Endothelial cell of umbilical vein (primary cell): ENCODE measurements at regions not wholly inside any gene's neighbourhood (a gene's known extent, or its start where the extent isn't known, plus 50 kb on each side); places are given as distances from the start of the nearest gene placed in this dataset.

Experiments
- BruUV-seq: library from RNA; stranded (reverse); fragments of 400-500 nt; replicated peaks from 2 replicates; lab custom pipeline; 2021; lab: Mats Ljungman, UMichigan
- CTCF ChIA-PET: fragments of 300-600, 350-600 bp; sonication (Branson Sonifier 250); formaldehyde crosslinking; loops from one replicate; lab custom pipeline; 2021; ENCODE audit warnings: antibody characterized with exemption, inconsistent platforms; lab: Charles Lee
- POLR2A ChIA-PET: fragments of 300-600, 350-600 bp; sonication (Branson Sonifier 250); formaldehyde crosslinking; loops from one replicate; lab custom pipeline; 2021; ENCODE audit warnings: antibody characterized with exemption, inconsistent platforms; lab: Charles Lee
- DNase-seq: peaks from one replicate; pipeline ENCODE4 v3.0.0-alpha.2; 2011; ENCODE audit warnings: low read depth, low spot score
- FAIRE-seq: peaks from 2 replicates; lab custom pipeline; 2011; peaks lifted over from hg19 to GRCh38; lab: Jason Lieb, UNC
- H2AFZ ChIP-seq: 2 replicates; pipeline ENCODE4 v1.6.0; 2012; ENCODE audit warnings: low read depth, low read length, control low read depth, inconsistent platforms
- H3K27ac ChIP-seq: 2 replicates; pipeline ENCODE4 v1.5.1; 2011; ENCODE audit warnings: low read depth, mild to moderate bottlenecking, control low read depth, low read length, moderate library complexity; ENCODE audit not compliant: insufficient read depth
- H3K27me3 ChIP-seq, 2 experiments: 2 replicates each; pipeline versions ENCODE4 v1.6.0 to v1.6.1; 2011; ENCODE audit warnings: low read length in 2 of 2, mixed read lengths in 1 of 2; ENCODE audit not compliant: control insufficient read depth in 2 of 2, insufficient read depth in 2 of 2
- H3K36me3 ChIP-seq, 2 experiments: 2 replicates in 1 of 2; 3 replicates in 1 of 2; pipeline ENCODE4 v1.5.1; 2011; ENCODE audit warnings: low read length in 2 of 2, mild to moderate bottlenecking in 1 of 2, moderate library complexity in 1 of 2; ENCODE audit not compliant: control insufficient read depth in 2 of 2, insufficient read depth in 2 of 2; ENCODE audit errors: extremely low read depth in 1 of 2
- H3K4me1 ChIP-seq: 3 replicates; pipeline ENCODE4 v1.5.1; 2011; ENCODE audit warnings: mild to moderate bottlenecking, low read length; ENCODE audit not compliant: control insufficient read depth, insufficient read depth; ENCODE audit errors: extremely low read depth
- H3K4me2 ChIP-seq: 2 replicates; pipeline ENCODE4 v1.6.1; 2011; ENCODE audit warnings: low read length, control low read depth, mixed read lengths; ENCODE audit not compliant: insufficient read depth
- H3K4me3 ChIP-seq, 3 experiments: fragments of 200-600 bp in 1 of 3; sonication (generic), shearing (Covaris generic) in 1 of 3; replicated peaks in 1 of 3; 2 replicates each; pipeline ENCODE4 v1.5.1; 2011 to 2016; ENCODE audit warnings: control low read depth in 3 of 3, low read length in 3 of 3, mild to moderate bottlenecking in 2 of 3, inconsistent platforms in 1 of 3, low read depth in 1 of 3, moderate library complexity in 1 of 3; ENCODE audit not compliant: insufficient read depth in 1 of 3
- H3K79me2 ChIP-seq: 2 replicates; pipeline ENCODE4 v1.6.0; 2012; ENCODE audit warnings: low read length, inconsistent platforms; ENCODE audit not compliant: control insufficient read depth, insufficient read depth
- H3K9ac ChIP-seq: replicated peaks from 2 replicates; pipeline ENCODE3; 2011; ENCODE audit warnings: low read length, control low read depth; ENCODE audit not compliant: insufficient read depth; ENCODE audit errors: extremely low read depth
- H3K9me1 ChIP-seq: replicated peaks from 3 replicates; pipeline ENCODE4 v1.6.0; 2011; ENCODE audit warnings: mild to moderate bottlenecking, low read length; ENCODE audit not compliant: control insufficient read depth, insufficient read depth; ENCODE audit errors: extremely low read depth
- H3K9me3 ChIP-seq: replicated peaks from 2 replicates; pipeline ENCODE4 v1.5.1; 2012; ENCODE audit warnings: low read length, inconsistent platforms; ENCODE audit not compliant: control insufficient read depth, insufficient read depth
- H4K20me1 ChIP-seq: replicated peaks from 2 replicates; pipeline ENCODE3; 2011; ENCODE audit warnings: mild to moderate bottlenecking, low read length; ENCODE audit not compliant: control insufficient read depth, insufficient read depth; ENCODE audit errors: extremely low read depth
- EZH2 ChIP-seq: IDR thresholded peaks from 2 replicates; pipeline ENCODE4 v1.6.1; 2012; ENCODE audit warnings: borderline replicate concordance, low read depth, mild to moderate bottlenecking, moderate library complexity, low read length, inconsistent platforms; ENCODE audit not compliant: severe bottlenecking
- FOS ChIP-seq: IDR thresholded peaks from 2 replicates; pipeline ENCODE4 v1.6.1; 2011; ENCODE audit warnings: mild to moderate bottlenecking, low read length, moderate library complexity, borderline replicate concordance; ENCODE audit not compliant: insufficient read depth
- GATA2 ChIP-seq: IDR thresholded peaks from 2 replicates; pipeline ENCODE4 v1.7.0; 2011; ENCODE audit warnings: low read depth, mild to moderate bottlenecking, moderate library complexity, mixed read lengths, low read length; ENCODE audit not compliant: insufficient read length, insufficient read depth
- JUN ChIP-seq: IDR thresholded peaks from 2 replicates; pipeline ENCODE4 v1.6.1; 2011; ENCODE audit warnings: borderline replicate concordance, low read depth; ENCODE audit not compliant: insufficient read length, insufficient read depth
- MAX ChIP-seq: IDR thresholded peaks from 2 replicates; pipeline ENCODE4 v1.6.1; 2011; ENCODE audit not compliant: insufficient read depth, insufficient read length
- MYC ChIP-seq: IDR thresholded peaks from one replicate; pipeline ENCODE4 v1.6.1; 2011; ENCODE audit warnings: mild to moderate bottlenecking, low read depth, low read length
- POLR2A ChIP-seq: IDR thresholded peaks from 2 replicates; pipeline ENCODE4 v1.6.1; 2012; ENCODE audit warnings: low read depth, mild to moderate bottlenecking, control low read depth, low read length
- POLR2AphosphoS5 ChIP-seq: IDR thresholded peaks from 2 replicates; pipeline ENCODE4 v1.6.1; 2012; ENCODE audit warnings: low read depth, mild to moderate bottlenecking, control low read depth, low read length, moderate library complexity; ENCODE audit not compliant: insufficient read depth
- dilution Hi-C: fragments of 300-500 bp; cut with MboI; formaldehyde crosslinking; loops from one replicate; pipeline ENCODE4 v1.15.0; 2019; ENCODE audit warnings: low sequenced_read_pairs; ENCODE audit not compliant: extremely low pct_ligation_motif_present
- intact Hi-C: fragments of 100-400 bp; cut with micrococcal nuclease; formaldehyde crosslinking; loops from one replicate; pipeline ENCODE4 v1.10.0; 2022
- TF ChIP-seq, protein P1 (sequence below), 2 donors: IDR thresholded peaks; 1 replicate in 1 of 2; 2 replicates in 1 of 2; pipeline ENCODE4 v1.5.1; 2011; ENCODE audit warnings: low read length in 2 of 2, mild to moderate bottlenecking in 2 of 2, moderate library complexity in 2 of 2, control low read depth in 1 of 2, inconsistent platforms in 1 of 2, low read depth in 1 of 2; ENCODE audit not compliant: insufficient read depth in 1 of 2; ENCODE audit errors: extremely low read depth in 1 of 2

DNA sequence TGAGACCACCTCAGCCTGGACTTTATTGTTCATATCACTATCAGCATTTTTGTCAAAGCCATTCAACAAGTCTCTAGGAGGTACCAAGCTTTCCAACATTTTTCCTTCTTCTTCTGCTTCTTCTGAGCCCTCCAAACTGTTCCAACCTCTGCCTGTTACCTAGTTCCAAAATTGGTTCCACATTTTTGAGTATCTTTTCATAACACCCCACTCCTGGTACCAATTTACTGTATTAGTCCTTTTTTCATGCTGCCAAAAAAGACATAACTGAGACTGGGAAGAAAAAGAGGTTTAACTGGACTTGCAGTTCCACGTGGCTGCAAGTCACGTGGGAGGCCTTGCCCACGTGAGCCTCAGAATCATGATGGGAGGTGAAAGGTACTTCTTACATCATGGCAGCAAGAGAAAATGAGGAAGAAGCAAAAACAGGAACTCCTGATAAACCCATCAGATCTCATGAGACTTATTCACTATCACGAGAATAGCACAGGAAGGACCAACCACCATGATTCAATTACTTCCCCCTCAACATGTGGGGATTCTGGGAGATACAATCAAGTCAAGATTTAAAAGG is 215.1 kb downstream of the PCDH17 start:
- Histone ChIP-seq H3K79me2 (no peaks in the 10 kb centered on the region), H2AFZ (no peak overlapping the region), H3K9me3 (no peaks in the 10 kb centered on the region), H3K27ac (no peak overlapping the region), H3K27me3 (no peaks in the 10 kb centered on the region), H3K9ac (no peak overlapping the region), H3K4me3 (no peak overlapping the region), H3K4me2 (no peak overlapping the region), H3K36me3 (no peaks in the 10 kb centered on the region), H3K9me1 (no peaks in the 10 kb centered on the region), H4K20me1 (no peaks in the 10 kb centered on the region), H3K4me1 (no peaks in the 10 kb centered on the region)
- intact Hi-C loops (no loop called here), dilution Hi-C loops (no loop called here)
- no peak for FAIRE-seq
- ChIA-PET CTCF (interaction anchor here (1.1 kb wide), 1 partner anchor 213 kb away, joined by 3 read pairs; no protein-coding TSS in a partner anchor), POLR2A (no interaction called here)
- DNase-seq = no peak
- TF ChIP-seq FOS (no peak), POLR2A (no peak), POLR2AphosphoS5 (no peak), GATA2 (no peak), MYC (no peak), MAX (no peak), EZH2 (no peak), JUN (no peak)
- TF ChIP-seq, protein P1, sequence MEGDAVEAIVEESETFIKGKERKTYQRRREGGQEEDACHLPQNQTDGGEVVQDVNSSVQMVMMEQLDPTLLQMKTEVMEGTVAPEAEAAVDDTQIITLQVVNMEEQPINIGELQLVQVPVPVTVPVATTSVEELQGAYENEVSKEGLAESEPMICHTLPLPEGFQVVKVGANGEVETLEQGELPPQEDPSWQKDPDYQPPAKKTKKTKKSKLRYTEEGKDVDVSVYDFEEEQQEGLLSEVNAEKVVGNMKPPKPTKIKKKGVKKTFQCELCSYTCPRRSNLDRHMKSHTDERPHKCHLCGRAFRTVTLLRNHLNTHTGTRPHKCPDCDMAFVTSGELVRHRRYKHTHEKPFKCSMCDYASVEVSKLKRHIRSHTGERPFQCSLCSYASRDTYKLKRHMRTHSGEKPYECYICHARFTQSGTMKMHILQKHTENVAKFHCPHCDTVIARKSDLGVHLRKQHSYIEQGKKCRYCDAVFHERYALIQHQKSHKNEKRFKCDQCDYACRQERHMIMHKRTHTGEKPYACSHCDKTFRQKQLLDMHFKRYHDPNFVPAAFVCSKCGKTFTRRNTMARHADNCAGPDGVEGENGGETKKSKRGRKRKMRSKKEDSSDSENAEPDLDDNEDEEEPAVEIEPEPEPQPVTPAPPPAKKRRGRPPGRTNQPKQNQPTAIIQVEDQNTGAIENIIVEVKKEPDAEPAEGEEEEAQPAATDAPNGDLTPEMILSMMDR (IDR thresholded peaks at IDR 0.05; ENCODE audit: extremely low read depth in 1 of 2, insufficient read depth in 1 of 2, low read depth in 1 of 2, low read length in 2 of 2) = no peak
- BruUV-seq = no TSS peak
